SH-SY5Y (cell line): ENCODE measurements at regions not wholly inside any gene's neighbourhood (a gene's known extent, or its start where the extent isn't known, plus 50 kb on each side); places are given as distances from the start of the nearest gene placed in this dataset.

Source experiments
- GATA2 ChIP-seq: IDR thresholded peaks from 2 replicates; pipeline ENCODE4 v1.6.1; 2011; ENCODE audit warnings: mild to moderate bottlenecking, low read depth, low read length
- GATA3 ChIP-seq: IDR thresholded peaks from 2 replicates; pipeline ENCODE4 v1.6.1; 2011; ENCODE audit warnings: low read depth, mild to moderate bottlenecking, low read length, moderate library complexity

DNA sequence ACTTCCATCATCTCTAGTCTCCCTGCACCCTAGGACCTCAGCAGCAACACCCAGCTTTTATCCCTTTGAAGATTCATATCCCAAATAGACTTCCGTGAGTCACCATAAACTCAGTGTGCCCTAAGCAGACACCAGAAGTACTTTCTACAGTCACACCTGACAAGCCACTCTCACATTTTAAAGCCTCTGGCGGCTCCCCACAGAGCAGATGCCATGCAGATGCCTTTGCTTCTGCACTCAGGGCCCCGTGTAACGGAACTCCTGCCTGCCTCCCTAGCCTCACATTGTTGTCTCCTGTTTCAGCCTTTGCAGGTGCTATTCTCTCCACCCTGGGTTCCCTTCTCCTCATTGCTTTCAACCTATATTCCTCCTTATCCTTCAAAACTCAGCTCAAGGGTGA, 155.5 kb upstream of the SLC24A5 start:
- TF ChIP-seq GATA2 (no peak), GATA3 (no peak)
